ENCODE measurements at regions not wholly inside any gene's neighbourhood (a gene's known extent, or its start where the extent isn't known, plus 50 kb on each side); places are given as distances from the start of the nearest gene placed in this dataset.

DNA sequence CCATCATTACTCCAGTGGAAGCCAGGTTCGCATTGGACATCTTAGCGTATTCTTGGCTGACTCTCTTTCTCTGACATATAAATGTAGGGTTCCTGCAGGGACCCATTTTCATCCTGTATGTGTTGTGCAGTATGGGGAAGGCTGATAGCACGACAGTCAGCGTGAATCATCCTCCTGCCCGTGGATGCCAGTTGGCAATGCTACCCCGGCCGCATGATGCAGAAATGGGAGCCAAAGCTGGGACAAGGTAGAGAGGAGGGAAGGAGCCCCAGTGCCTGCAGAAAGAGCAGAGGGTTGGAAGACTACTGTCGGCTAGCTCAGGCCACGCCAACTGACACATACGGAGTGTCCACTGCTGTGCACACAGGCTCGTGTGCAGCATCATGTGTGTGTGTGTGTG lies 251.6 kb downstream of the SKAP2 start:
- TF ChIP-seq CREB1 (IDR thresholded peaks at IDR 0.05; ENCODE audit: low read depth) (no peak), EGR1 (IDR thresholded peaks at IDR 0.05) (no peak), TAF1 (IDR thresholded peaks at IDR 0.05; ENCODE audit: low read depth) (no peak), TEAD4 (IDR thresholded peaks at IDR 0.05) (no peak), NFIC (IDR thresholded peaks at IDR 0.05) (no peak), YY1 (IDR thresholded peaks at IDR 0.05; ENCODE audit: low read depth) (no peak), ZBTB7A (IDR thresholded peaks at IDR 0.05; ENCODE audit: low read depth) (no peak), FOXM1 (IDR thresholded peaks at IDR 0.05; ENCODE audit: borderline replicate concordance, low read depth) (no peak), RAD21 (IDR thresholded peaks at IDR 0.05; ENCODE audit: low read depth) (no peak)
- TF ChIP-seq, protein P1, sequence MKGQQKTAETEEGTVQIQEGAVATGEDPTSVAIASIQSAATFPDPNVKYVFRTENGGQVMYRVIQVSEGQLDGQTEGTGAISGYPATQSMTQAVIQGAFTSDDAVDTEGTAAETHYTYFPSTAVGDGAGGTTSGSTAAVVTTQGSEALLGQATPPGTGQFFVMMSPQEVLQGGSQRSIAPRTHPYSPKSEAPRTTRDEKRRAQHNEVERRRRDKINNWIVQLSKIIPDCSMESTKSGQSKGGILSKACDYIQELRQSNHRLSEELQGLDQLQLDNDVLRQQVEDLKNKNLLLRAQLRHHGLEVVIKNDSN (IDR thresholded peaks at IDR 0.05): no peak
- TF ChIP-seq, protein P2, sequence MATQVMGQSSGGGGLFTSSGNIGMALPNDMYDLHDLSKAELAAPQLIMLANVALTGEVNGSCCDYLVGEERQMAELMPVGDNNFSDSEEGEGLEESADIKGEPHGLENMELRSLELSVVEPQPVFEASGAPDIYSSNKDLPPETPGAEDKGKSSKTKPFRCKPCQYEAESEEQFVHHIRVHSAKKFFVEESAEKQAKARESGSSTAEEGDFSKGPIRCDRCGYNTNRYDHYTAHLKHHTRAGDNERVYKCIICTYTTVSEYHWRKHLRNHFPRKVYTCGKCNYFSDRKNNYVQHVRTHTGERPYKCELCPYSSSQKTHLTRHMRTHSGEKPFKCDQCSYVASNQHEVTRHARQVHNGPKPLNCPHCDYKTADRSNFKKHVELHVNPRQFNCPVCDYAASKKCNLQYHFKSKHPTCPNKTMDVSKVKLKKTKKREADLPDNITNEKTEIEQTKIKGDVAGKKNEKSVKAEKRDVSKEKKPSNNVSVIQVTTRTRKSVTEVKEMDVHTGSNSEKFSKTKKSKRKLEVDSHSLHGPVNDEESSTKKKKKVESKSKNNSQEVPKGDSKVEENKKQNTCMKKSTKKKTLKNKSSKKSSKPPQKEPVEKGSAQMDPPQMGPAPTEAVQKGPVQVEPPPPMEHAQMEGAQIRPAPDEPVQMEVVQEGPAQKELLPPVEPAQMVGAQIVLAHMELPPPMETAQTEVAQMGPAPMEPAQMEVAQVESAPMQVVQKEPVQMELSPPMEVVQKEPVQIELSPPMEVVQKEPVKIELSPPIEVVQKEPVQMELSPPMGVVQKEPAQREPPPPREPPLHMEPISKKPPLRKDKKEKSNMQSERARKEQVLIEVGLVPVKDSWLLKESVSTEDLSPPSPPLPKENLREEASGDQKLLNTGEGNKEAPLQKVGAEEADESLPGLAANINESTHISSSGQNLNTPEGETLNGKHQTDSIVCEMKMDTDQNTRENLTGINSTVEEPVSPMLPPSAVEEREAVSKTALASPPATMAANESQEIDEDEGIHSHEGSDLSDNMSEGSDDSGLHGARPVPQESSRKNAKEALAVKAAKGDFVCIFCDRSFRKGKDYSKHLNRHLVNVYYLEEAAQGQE (IDR thresholded peaks at IDR 0.05; ENCODE audit: low read depth): no peak

GRCh38 chr7:26614503-26614902 lies 249.9 kb downstream of the SKAP2 start:
- TF ChIP-seq, protein P1 (IDR thresholded peaks at IDR 0.05): no peak
- TF ChIP-seq ZBTB7A (IDR thresholded peaks at IDR 0.05; ENCODE audit: low read depth): no peak
- TF ChIP-seq RAD21 (IDR thresholded peaks at IDR 0.05; ENCODE audit: low read depth): no peak
- no peak for TF ChIP-seq CEBPB (IDR thresholded peaks at IDR 0.05)
- TF ChIP-seq TCF12 (IDR thresholded peaks at IDR 0.05; ENCODE audit: low read depth): no peak
- no peak for TF ChIP-seq NFIC (IDR thresholded peaks at IDR 0.05)
- TF ChIP-seq TEAD4 (IDR thresholded peaks at IDR 0.05): no peak
- no peak for TF ChIP-seq EGR1 (IDR thresholded peaks at IDR 0.05)
- TF ChIP-seq EP300 (IDR thresholded peaks at IDR 0.05; ENCODE audit: borderline replicate concordance): no peak
- TF ChIP-seq CREB1 (IDR thresholded peaks at IDR 0.05; ENCODE audit: low read depth): no peak
- TF ChIP-seq TAF1 (IDR thresholded peaks at IDR 0.05; ENCODE audit: low read depth): no peak
- TF ChIP-seq FOXM1 (IDR thresholded peaks at IDR 0.05; ENCODE audit: borderline replicate concordance, low read depth): no peak
- TF ChIP-seq, protein P3, sequence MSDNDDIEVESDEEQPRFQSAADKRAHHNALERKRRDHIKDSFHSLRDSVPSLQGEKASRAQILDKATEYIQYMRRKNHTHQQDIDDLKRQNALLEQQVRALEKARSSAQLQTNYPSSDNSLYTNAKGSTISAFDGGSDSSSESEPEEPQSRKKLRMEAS (IDR thresholded peaks at IDR 0.05): no peak
- TF ChIP-seq YY1 (IDR thresholded peaks at IDR 0.05; ENCODE audit: low read depth): no peak
- TF ChIP-seq, protein P2 (IDR thresholded peaks at IDR 0.05; ENCODE audit: low read depth): no peak

DNA sequence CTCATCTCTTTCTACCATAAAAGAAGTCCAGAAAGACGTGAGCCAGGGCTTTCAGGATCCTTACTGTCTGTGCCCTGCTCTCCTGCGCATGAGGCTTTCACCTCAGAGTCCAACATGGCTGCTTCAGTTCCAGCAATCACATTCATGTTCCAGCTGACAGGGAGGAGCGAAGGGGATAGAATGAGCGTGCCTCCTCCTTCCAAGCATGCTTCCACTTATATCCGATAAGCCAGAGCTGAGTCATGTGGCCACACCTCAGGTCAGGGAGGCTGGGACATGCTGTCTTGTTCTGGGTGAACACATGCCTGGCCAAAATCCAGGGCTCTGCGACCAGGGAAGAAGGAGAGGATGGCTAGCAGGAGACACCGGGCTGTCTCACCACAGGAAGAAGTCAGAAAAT lies 248.2 kb downstream of the SKAP2 start:
- TF ChIP-seq TEAD4 (IDR thresholded peaks at IDR 0.05): no peak
- TF ChIP-seq, protein P2 (IDR thresholded peaks at IDR 0.05; ENCODE audit: low read depth): no peak

DNA sequence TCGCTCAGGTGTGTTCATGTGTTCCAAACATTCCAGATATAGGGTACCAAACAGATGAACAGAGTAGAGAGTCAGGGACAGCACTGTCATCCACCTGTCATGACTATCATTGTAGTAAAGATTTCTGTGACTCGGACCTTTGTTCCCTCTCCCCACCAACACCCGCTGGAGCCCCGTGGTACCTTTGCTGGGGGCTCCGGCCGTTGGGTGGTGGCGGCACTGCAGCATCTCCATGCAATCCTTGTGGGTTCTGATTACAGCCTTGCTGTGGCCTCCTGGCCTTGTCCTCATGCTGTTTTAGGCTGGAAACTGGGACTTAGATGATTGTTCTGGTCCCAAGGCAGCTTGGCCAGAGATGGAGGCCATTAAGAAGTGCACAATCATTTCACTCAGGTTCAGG lies 247.3 kb downstream of the SKAP2 start:
- TF ChIP-seq TAF1 (IDR thresholded peaks at IDR 0.05; ENCODE audit: low read depth) (no peak), TEAD4 (IDR thresholded peaks at IDR 0.05) (no peak), CREB1 (IDR thresholded peaks at IDR 0.05; ENCODE audit: low read depth) (no peak), NFIC (IDR thresholded peaks at IDR 0.05) (no peak), EP300 (IDR thresholded peaks at IDR 0.05; ENCODE audit: borderline replicate concordance) (no peak), YY1 (IDR thresholded peaks at IDR 0.05; ENCODE audit: low read depth) (no peak)
- TF ChIP-seq, protein P3 (IDR thresholded peaks at IDR 0.05): no peak
- TF ChIP-seq, protein P2 (IDR thresholded peaks at IDR 0.05; ENCODE audit: low read depth): no peak

All from Ishikawa (cell line).